ENCODE measurements at regions not wholly inside any gene's neighbourhood (a gene's known extent, or its start where the extent isn't known, plus 50 kb on each side); places are given as distances from the start of the nearest gene placed in this dataset.

- no peak for DNase-seq (ENCODE audit: low read depth)
Observed at GRCh38 chr4:131052646-131053045, 1956.7 kb downstream of the C4orf33 start.

- DNase-seq (ENCODE audit: low read depth): no peak
Observed at GRCh38 chr4:131054489-131055019, 1958.6 kb downstream of the C4orf33 start.

GRCh38 chr4:131061734-131062133 is 1965.8 kb downstream of the C4orf33 start:
- no peak for DNase-seq (ENCODE audit: low read depth)

- no peak for DNase-seq (ENCODE audit: low read depth)
Observed at GRCh38 chr4:131063878-131064277, 1967.9 kb downstream of the C4orf33 start.

- no peak for DNase-seq (ENCODE audit: low read depth)
Observed at GRCh38 chr4:131081069-131081468, 1985.1 kb downstream of the C4orf33 start.

GRCh38 chr4:131084997-131085396 is 1989.0 kb downstream of the C4orf33 start:
- DNase-seq (ENCODE audit: low read depth): no peak

GRCh38 chr4:131091896-131092295 is 1995.9 kb downstream of the C4orf33 start:
- peak; percentile 72 for DNase-seq (ENCODE audit: low read depth)

- DNase-seq (ENCODE audit: low read depth): peak; percentile 38
Observed at GRCh38 chr4:131093303-131093702, 1997.4 kb downstream of the C4orf33 start.

GRCh38 chr4:131098976-131099375 is 2003.0 kb downstream of the C4orf33 start:
- no peak for DNase-seq (ENCODE audit: low read depth)

GRCh38 chr4:131113273-131113672 is 2017.3 kb downstream of the C4orf33 start:
- DNase-seq (ENCODE audit: low read depth): no peak

- no peak for DNase-seq (ENCODE audit: low read depth)
Observed at GRCh38 chr4:131113704-131114103, 2017.8 kb downstream of the C4orf33 start.

GRCh38 chr4:131119661-131120060 is 2023.7 kb downstream of the C4orf33 start:
- DNase-seq (ENCODE audit: low read depth): no peak

- no peak for DNase-seq (ENCODE audit: low read depth)
Observed at GRCh38 chr4:131137196-131137595, 2011.9 kb upstream of the PCDH10 start.

- no peak for DNase-seq (ENCODE audit: low read depth)
Observed at GRCh38 chr4:131159261-131159660, 1989.8 kb upstream of the PCDH10 start.

GRCh38 chr4:131192318-131192717 is 1956.8 kb upstream of the PCDH10 start:
- DNase-seq (ENCODE audit: low read depth): no peak

GRCh38 chr4:131207589-131207988 is 1941.5 kb upstream of the PCDH10 start:
- no peak for DNase-seq (ENCODE audit: low read depth)

GRCh38 chr4:131248314-131248713 is 1900.8 kb upstream of the PCDH10 start:
- DNase-seq (ENCODE audit: low read depth): no peak

GRCh38 chr4:131251321-131251720 is 1897.8 kb upstream of the PCDH10 start:
- no peak for DNase-seq (ENCODE audit: low read depth)

- no peak for DNase-seq (ENCODE audit: low read depth)
Observed at GRCh38 chr4:131257241-131257640, 1891.9 kb upstream of the PCDH10 start.

- peak; percentile 1 for DNase-seq (ENCODE audit: low read depth)
Observed at GRCh38 chr4:131258361-131258760, 1890.7 kb upstream of the PCDH10 start.

- DNase-seq (ENCODE audit: low read depth): no peak
Observed at GRCh38 chr4:131288441-131288840, 1860.7 kb upstream of the PCDH10 start.

- DNase-seq (ENCODE audit: low read depth): no peak
Observed at GRCh38 chr4:131296192-131296591, 1852.9 kb upstream of the PCDH10 start.

- peak; percentile 42 for DNase-seq (ENCODE audit: low read depth)
Observed at GRCh38 chr4:131302108-131302507, 1847.0 kb upstream of the PCDH10 start.

GRCh38 chr4:131304686-131305085 is 1844.4 kb upstream of the PCDH10 start:
- peak; percentile 76 for DNase-seq (ENCODE audit: low read depth)

GRCh38 chr4:131309628-131310027 is 1839.5 kb upstream of the PCDH10 start:
- DNase-seq (ENCODE audit: low read depth): no peak

Measured in ELR (cell line).